Psoas muscle (tissue), 7 donors: ENCODE measurements at regions not wholly inside any gene's neighbourhood (a gene's known extent, or its start where the extent isn't known, plus 50 kb on each side); places are given as distances from the start of the nearest gene placed in this dataset.
"Not testable (repeated sequence)": the region's sequence is repeated elsewhere in the genome, so short reads cannot be mapped to it uniquely, and the experiment has no call there.

Experiments used
- ATAC-seq, 4 donors: fragments of 200-7000 bp; cut with Tn5 transposase; one replicate each; pipeline ENCODE4 v1.9.1; 2020; ENCODE audit warnings: moderate library complexity in 3 of 4, mild to moderate bottlenecking in 2 of 4
- DNase-seq, 2 donors: peaks; one replicate each; pipeline ENCODE4 v3.0.0-alpha.2; 2020
- H3K27ac ChIP-seq: fragments of 200-600 bp; one replicate; pipeline ENCODE4 v1.8.0; 2022
- H3K27me3 ChIP-seq, 3 donors: fragments of 200-600 bp in 1 of 3; one replicate each; pipeline versions ENCODE4 v1.6.1 to v1.8.0; 2013 to 2022; ENCODE audit warnings: low read length in 2 of 3, mild to moderate bottlenecking in 2 of 3, moderate library complexity in 1 of 3; ENCODE audit not compliant: insufficient read depth in 3 of 3
- H3K36me3 ChIP-seq, 2 donors: fragments of 200-600 bp in 1 of 2; one replicate each; pipeline versions ENCODE4 v1.6.1 to v1.8.0; 2013 to 2022; ENCODE audit warnings: low read depth in 1 of 2, mild to moderate bottlenecking in 1 of 2, moderate library complexity in 1 of 2; ENCODE audit not compliant: insufficient read depth in 1 of 2
- H3K4me1 ChIP-seq: fragments of 200-600 bp; one replicate; pipeline ENCODE4 v1.8.0; 2022
- H3K4me3 ChIP-seq: fragments of 200-600 bp; one replicate; pipeline ENCODE4 v1.8.0; 2022; ENCODE audit warnings: mild to moderate bottlenecking
- H3K9me3 ChIP-seq: fragments of 200-600 bp; one replicate; pipeline ENCODE4 v1.8.0; 2022
- CTCF ChIP-seq: fragments of 200-600 bp; IDR thresholded peaks from one replicate; pipeline ENCODE4 v1.8.0; 2022; ENCODE audit warnings: antibody characterized with exemption
- WGBS, 3 donors: extraction: QIAGEN DNeasy Blood & Tissue Kit; methylation state at CpG; one replicate each; pipeline versions ENCODE4 v1.1.6 to v1.1.7; 2013; 5-methylcytosine and 5-hydroxymethylcytosine counted together
- intact Hi-C, 2 donors: fragments of 100-400 bp; cut with DNase I; formaldehyde crosslinking; loops; one replicate each; pipeline versions ENCODE4 v1.11.0 to v1.14.2; 2022
- donor health status: healthy with polysubstance abuse.
- donor health status: DM: no; HTN: no; CAD: no; lungs with moderate emphysema.
- donor health status: Bipolar disorder and iron deficiency.
- donor health status: healthy.
- donor health status: DM: yes; HTN: yes; CAD: no.
- donor health status: DM: no; HTN: no; CAD: no.
- donor health status: DM: yes; HTN: yes; CAD: no.

- WGBS, 3 donors: 77 to 86% (median 79%) methylated on average over 8 of the region's 8 CpGs
- Histone ChIP-seq H3K4me1 (no peaks in the 10 kb centered on the region), H3K9me3 (no peaks in the 10 kb centered on the region), H3K27ac (no peak overlapping the region), H3K36me3 (no peaks in the 10 kb centered on the region), H3K4me3 (no peak overlapping the region), H3K27me3 (no peaks in the 10 kb centered on the region)
- no peak for TF ChIP-seq CTCF
- DNase-seq (no peak), ATAC-seq (no peak)
- intact Hi-C loops: no loop called here
These were observed 303.3 kb upstream of the TECRL start for GRCh38 chr4:64712590-64712989.

- no peaks in the 10 kb centered on the region for H3K9me3 ChIP-seq
- no peaks in the 10 kb centered on the region for H3K27me3 ChIP-seq
- no peaks in the 10 kb centered on the region for H3K4me1 ChIP-seq
- no peak for ATAC-seq
- intact Hi-C loops: no loop called here
- no peaks in the 10 kb centered on the region for H3K36me3 ChIP-seq
- no peak for TF ChIP-seq CTCF
- no peak overlapping the region for H3K4me3 ChIP-seq
- 90 to 95% (median 91%) methylated on average over 3 of the region's 3 CpGs for WGBS, 3 donors
- no peak for DNase-seq
- H3K27ac ChIP-seq: no peak overlapping the region
These were observed 296.7 kb upstream of the TECRL start for GRCh38 chr4:64705989-64706388.

- TF ChIP-seq CTCF: no peak
- Histone ChIP-seq H3K4me1 (no peaks in the 10 kb centered on the region), H3K9me3 (no peaks in the 10 kb centered on the region), H3K27me3 (no peaks in the 10 kb centered on the region), H3K27ac (no peak overlapping the region), H3K4me3 (no peak overlapping the region), H3K36me3 (no peaks in the 10 kb centered on the region)
- intact Hi-C loops: no loop called here
- DNase-seq (no peak), ATAC-seq (no peak)
- WGBS, 3 donors: 66 to 68% (median 66%) methylated on average over 2 of the region's 2 CpGs
These were observed 288.9 kb upstream of the TECRL start for GRCh38 chr4:64698171-64698570.

- ATAC-seq (no peak), DNase-seq (no peak)
- H3K4me1 ChIP-seq: no peaks in the 10 kb centered on the region
- intact Hi-C loops: no loop called here
- H3K9me3 ChIP-seq: no peaks in the 10 kb centered on the region
- H3K4me3 ChIP-seq: no peak overlapping the region
- H3K27me3 ChIP-seq: no peaks in the 10 kb centered on the region
- no peaks in the 10 kb centered on the region for H3K36me3 ChIP-seq
- 86 to 88% (median 86%) methylated on average over 4 of the region's 4 CpGs for WGBS, 3 donors
- H3K27ac ChIP-seq: no peak overlapping the region
- no peak for TF ChIP-seq CTCF
These were observed 273.7 kb upstream of the TECRL start for GRCh38 chr4:64682946-64683345.

- intact Hi-C loops: no loop called here
- Histone ChIP-seq H3K9me3 (no peaks in the 10 kb centered on the region), H3K36me3 (no peaks in the 10 kb centered on the region), H3K27ac (no peak overlapping the region), H3K4me1 (no peaks in the 10 kb centered on the region), H3K4me3 (no peak overlapping the region), H3K27me3 (no peaks in the 10 kb centered on the region)
- WGBS, 3 donors: 87 to 89% (median 87%) methylated on average over 4 of the region's 4 CpGs
- no peak for TF ChIP-seq CTCF
- no peak for ATAC-seq
- no peak for DNase-seq
These were observed 273.2 kb upstream of the TECRL start for GRCh38 chr4:64682481-64682880.

- H3K27ac ChIP-seq, H3K4me1 ChIP-seq, DNase-seq, H3K9me3 ChIP-seq, H3K27me3 ChIP-seq, intact Hi-C loops, H3K4me3 ChIP-seq, ATAC-seq, H3K36me3 ChIP-seq: not testable (repeated sequence)
- WGBS, 3 donors: 66 to 73% (median 68%) methylated on average over 2 of the region's 2 CpGs
These were observed 263.9 kb upstream of the TECRL start for GRCh38 chr4:64673121-64673520.
